ENCODE measurements at regions not wholly inside any gene's neighbourhood (a gene's known extent, or its start where the extent isn't known, plus 50 kb on each side); places are given as distances from the start of the nearest gene placed in this dataset.
"Not testable (repeated sequence)": the region's sequence is repeated elsewhere in the genome, so short reads cannot be mapped to it uniquely, and the experiment has no call there.

GRCh38 chr5:57979671-57980070 is 480.2 kb downstream of the PLK2 start:
- DNase-seq: no peak
- Histone ChIP-seq H3K4me1 (ENCODE audit: insufficient read depth, low read length) (no peaks in the 10 kb centered on the region), H3K27ac (ENCODE audit: low read depth, low read length) (no peak overlapping the region), H3K27me3 (ENCODE audit: insufficient read depth, low read length) (no peaks in the 10 kb centered on the region), H3K36me3 (ENCODE audit: insufficient read depth, low read length) (no peaks in the 10 kb centered on the region), H3K4me3 (ENCODE audit: low read length in 2 of 2) (no peak overlapping the region), H3K9me3 (ENCODE audit: control insufficient read depth in 1 of 2, low read length in 2 of 2) (no peaks in the 10 kb centered on the region)
- Mint-ChIP-seq H3K27ac (no peak overlapping the region), H3K9me3 (no peaks in the 10 kb centered on the region), H3K27me3 (peaks cover 0 to 2% of the 10 kb centered on the region in 2 donors), H3K4me3 (no peak overlapping the region), H3K36me3 (no peaks in the 10 kb centered on the region), H3K4me1 (no peaks in the 10 kb centered on the region)
- ChIA-PET POLR2A (ENCODE audit: partially characterized antibody) (no interaction called here), CTCF (ENCODE audit: partially characterized antibody) (no interaction called here)
- intact Hi-C loops (cut with micrococcal nuclease): no loop called here

- Mint-ChIP-seq H3K4me1 (no peaks in the 10 kb centered on the region), H3K9me3 (peaks cover 0 to 2% (median 0%) of the 10 kb centered on the region in 8 donors)
These were observed 483.4 kb downstream of the PLK2 start for GRCh38 chr5:57976506-57976905.

GRCh38 chr5:57972099-57972498 is 487.8 kb downstream of the PLK2 start:
- H3K36me3 Mint-ChIP-seq; POLR2A ChIA-PET (ENCODE audit: partially characterized antibody); H3K4me1 ChIP-seq (ENCODE audit: insufficient read depth, low read length); H3K4me1 Mint-ChIP-seq; H3K9me3 ChIP-seq (ENCODE audit: control insufficient read depth in 1 of 2, low read length in 2 of 2); intact Hi-C loops (cut with micrococcal nuclease); DNase-seq; H3K27ac Mint-ChIP-seq; H3K27ac ChIP-seq (ENCODE audit: low read depth, low read length); H3K27me3 ChIP-seq (ENCODE audit: insufficient read depth, low read length); CTCF ChIA-PET (ENCODE audit: partially characterized antibody); H3K36me3 ChIP-seq (ENCODE audit: insufficient read depth, low read length); H3K27me3 Mint-ChIP-seq; H3K4me3 Mint-ChIP-seq; H3K4me3 ChIP-seq (ENCODE audit: low read length in 2 of 2): not testable (repeated sequence)
- peaks cover 0 to 17% (median 11%) of the 10 kb centered on the region in 8 donors for H3K9me3 Mint-ChIP-seq

More at GRCh38 chr5:57976506-57976905, 483.4 kb downstream of the PLK2 start:
- Histone ChIP-seq H3K4me3 (ENCODE audit: low read length in 2 of 2) (no peak overlapping the region), H3K27ac (ENCODE audit: low read depth, low read length) (no peak overlapping the region), H3K9me3 (ENCODE audit: control insufficient read depth in 1 of 2, low read length in 2 of 2) (no peaks in the 10 kb centered on the region), H3K4me1 (ENCODE audit: insufficient read depth, low read length) (no peaks in the 10 kb centered on the region), H3K36me3 (ENCODE audit: insufficient read depth, low read length) (no peaks in the 10 kb centered on the region), H3K27me3 (ENCODE audit: insufficient read depth, low read length) (no peaks in the 10 kb centered on the region)
- intact Hi-C loops (cut with micrococcal nuclease): no loop called here
- no peak overlapping the region for H3K4me3 Mint-ChIP-seq
- H3K27me3 Mint-ChIP-seq: peaks cover 0 to 2% of the 10 kb centered on the region in 2 donors
- POLR2A ChIA-PET (ENCODE audit: partially characterized antibody): no interaction called here
- DNase-seq: no peak
- H3K36me3 Mint-ChIP-seq: no peaks in the 10 kb centered on the region
- H3K27ac Mint-ChIP-seq: no peak overlapping the region
- CTCF ChIA-PET (ENCODE audit: partially characterized antibody): no interaction called here

- H3K36me3 Mint-ChIP-seq: no peaks in the 10 kb centered on the region
- CTCF ChIA-PET (ENCODE audit: partially characterized antibody): no interaction called here
- Histone ChIP-seq H3K4me3 (ENCODE audit: low read length in 2 of 2) (no peak overlapping the region), H3K27ac (ENCODE audit: low read depth, low read length) (no peak overlapping the region), H3K9me3 (ENCODE audit: control insufficient read depth in 1 of 2, low read length in 2 of 2) (peaks cover 0 to 8% of the 10 kb centered on the region in 2 donors), H3K27me3 (ENCODE audit: insufficient read depth, low read length) (no peaks in the 10 kb centered on the region), H3K36me3 (ENCODE audit: insufficient read depth, low read length) (no peaks in the 10 kb centered on the region), H3K4me1 (ENCODE audit: insufficient read depth, low read length) (no peaks in the 10 kb centered on the region)
- H3K27ac Mint-ChIP-seq: no peak overlapping the region
- no peaks in the 10 kb centered on the region for H3K4me1 Mint-ChIP-seq
- POLR2A ChIA-PET (ENCODE audit: partially characterized antibody): no interaction called here
- H3K27me3 Mint-ChIP-seq: peaks cover 5 to 6% of the 10 kb centered on the region in 2 donors
- intact Hi-C loops (cut with micrococcal nuclease): no loop called here
- no peak overlapping the region for H3K4me3 Mint-ChIP-seq
- no peak for DNase-seq
- H3K9me3 Mint-ChIP-seq: peaks cover 0 to 27% (median 14%) of the 10 kb centered on the region in 8 donors
These were observed 478.0 kb upstream of the ACTBL2 start for GRCh38 chr5:57960569-57960968.

- CTCF ChIA-PET (ENCODE audit: partially characterized antibody): no interaction called here
These were observed 474.0 kb upstream of the ACTBL2 start for GRCh38 chr5:57956636-57957035.

GRCh38 chr5:57955511-57955910 is 472.9 kb upstream of the ACTBL2 start:
- intact Hi-C loops (cut with micrococcal nuclease): no loop called here
- H3K36me3 ChIP-seq (ENCODE audit: insufficient read depth, low read length): no peaks in the 10 kb centered on the region
- H3K9me3 Mint-ChIP-seq: peaks cover 0 to 2% (median 0%) of the 10 kb centered on the region in 8 donors
- H3K9me3 ChIP-seq (ENCODE audit: control insufficient read depth in 1 of 2, low read length in 2 of 2): no peaks in the 10 kb centered on the region
- H3K4me3 ChIP-seq (ENCODE audit: low read length in 2 of 2): no peak overlapping the region
- peaks cover 3 to 5% of the 10 kb centered on the region in 2 donors for H3K27me3 Mint-ChIP-seq
- no peaks in the 10 kb centered on the region for H3K27me3 ChIP-seq (ENCODE audit: insufficient read depth, low read length)
- H3K36me3 Mint-ChIP-seq: no peaks in the 10 kb centered on the region
- H3K4me3 Mint-ChIP-seq: no peak overlapping the region
- no peaks in the 10 kb centered on the region for H3K4me1 Mint-ChIP-seq
- no peak overlapping the region for H3K27ac Mint-ChIP-seq
- no peaks in the 10 kb centered on the region for H3K4me1 ChIP-seq (ENCODE audit: insufficient read depth, low read length)
- ChIA-PET CTCF (ENCODE audit: partially characterized antibody) (no interaction called here), POLR2A (ENCODE audit: partially characterized antibody) (no interaction called here)
- no peak overlapping the region for H3K27ac ChIP-seq (ENCODE audit: low read depth, low read length)
- DNase-seq: no peak

More at GRCh38 chr5:57956636-57957035, 474.0 kb upstream of the ACTBL2 start:
- H3K4me3 Mint-ChIP-seq: no peak overlapping the region
- no peaks in the 10 kb centered on the region for H3K4me1 ChIP-seq (ENCODE audit: insufficient read depth, low read length)
- intact Hi-C loops (cut with micrococcal nuclease): no loop called here
- H3K36me3 Mint-ChIP-seq: no peaks in the 10 kb centered on the region
- H3K27ac ChIP-seq (ENCODE audit: low read depth, low read length): no peak overlapping the region
- H3K27me3 ChIP-seq (ENCODE audit: insufficient read depth, low read length): no peaks in the 10 kb centered on the region
- H3K27ac Mint-ChIP-seq: no peak overlapping the region
- H3K9me3 Mint-ChIP-seq: peaks cover 0 to 2% (median 0%) of the 10 kb centered on the region in 8 donors
- H3K4me1 Mint-ChIP-seq: no peaks in the 10 kb centered on the region
- DNase-seq: no peak
- no peaks in the 10 kb centered on the region for H3K36me3 ChIP-seq (ENCODE audit: insufficient read depth, low read length)
- no peak overlapping the region for H3K4me3 ChIP-seq (ENCODE audit: low read length in 2 of 2)
- POLR2A ChIA-PET (ENCODE audit: partially characterized antibody): no interaction called here
- no peaks in the 10 kb centered on the region for H3K9me3 ChIP-seq (ENCODE audit: control insufficient read depth in 1 of 2, low read length in 2 of 2)
- H3K27me3 Mint-ChIP-seq: peaks cover 3 to 5% of the 10 kb centered on the region in 2 donors

GRCh38 chr5:57953792-57954191 is 471.2 kb upstream of the ACTBL2 start:
- POLR2A ChIA-PET (ENCODE audit: partially characterized antibody): no interaction called here
- CTCF ChIA-PET (ENCODE audit: partially characterized antibody): no interaction called here

More at GRCh38 chr5:57953792-57954191, 471.2 kb upstream of the ACTBL2 start:
- Mint-ChIP-seq H3K4me3 (no peak overlapping the region), H3K36me3 (no peaks in the 10 kb centered on the region), H3K9me3 (peaks cover 0 to 4% (median 0%) of the 10 kb centered on the region in 8 donors), H3K4me1 (no peaks in the 10 kb centered on the region), H3K27me3 (peaks cover 3 to 5% of the 10 kb centered on the region in 2 donors), H3K27ac (no peak overlapping the region)
- intact Hi-C loops (cut with micrococcal nuclease): no loop called here
- no peaks in the 10 kb centered on the region for H3K27me3 ChIP-seq (ENCODE audit: insufficient read depth, low read length)
- H3K4me3 ChIP-seq (ENCODE audit: low read length in 2 of 2): no peak overlapping the region
- H3K9me3 ChIP-seq (ENCODE audit: control insufficient read depth in 1 of 2, low read length in 2 of 2): no peaks in the 10 kb centered on the region
- DNase-seq: no peak
- no peaks in the 10 kb centered on the region for H3K4me1 ChIP-seq (ENCODE audit: insufficient read depth, low read length)
- H3K27ac ChIP-seq (ENCODE audit: low read depth, low read length): no peak overlapping the region
- H3K36me3 ChIP-seq (ENCODE audit: insufficient read depth, low read length): no peaks in the 10 kb centered on the region

All from CD4-positive, alpha-beta memory T cell (primary cell).